ENCODE measurements at regions not wholly inside any gene's neighbourhood (a gene's known extent, or its start where the extent isn't known, plus 50 kb on each side); places are given as distances from the start of the nearest gene placed in this dataset.

- H3K4me3 Mint-ChIP-seq = no peak overlapping the region
- no peak overlapping the region for H3K27ac Mint-ChIP-seq
- TF ChIP-seq, protein P1, sequence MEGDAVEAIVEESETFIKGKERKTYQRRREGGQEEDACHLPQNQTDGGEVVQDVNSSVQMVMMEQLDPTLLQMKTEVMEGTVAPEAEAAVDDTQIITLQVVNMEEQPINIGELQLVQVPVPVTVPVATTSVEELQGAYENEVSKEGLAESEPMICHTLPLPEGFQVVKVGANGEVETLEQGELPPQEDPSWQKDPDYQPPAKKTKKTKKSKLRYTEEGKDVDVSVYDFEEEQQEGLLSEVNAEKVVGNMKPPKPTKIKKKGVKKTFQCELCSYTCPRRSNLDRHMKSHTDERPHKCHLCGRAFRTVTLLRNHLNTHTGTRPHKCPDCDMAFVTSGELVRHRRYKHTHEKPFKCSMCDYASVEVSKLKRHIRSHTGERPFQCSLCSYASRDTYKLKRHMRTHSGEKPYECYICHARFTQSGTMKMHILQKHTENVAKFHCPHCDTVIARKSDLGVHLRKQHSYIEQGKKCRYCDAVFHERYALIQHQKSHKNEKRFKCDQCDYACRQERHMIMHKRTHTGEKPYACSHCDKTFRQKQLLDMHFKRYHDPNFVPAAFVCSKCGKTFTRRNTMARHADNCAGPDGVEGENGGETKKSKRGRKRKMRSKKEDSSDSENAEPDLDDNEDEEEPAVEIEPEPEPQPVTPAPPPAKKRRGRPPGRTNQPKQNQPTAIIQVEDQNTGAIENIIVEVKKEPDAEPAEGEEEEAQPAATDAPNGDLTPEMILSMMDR (IDR thresholded peaks at IDR 0.05) = no peak
- ATAC-seq = no peak
- H3K9me3 Mint-ChIP-seq = peaks cover 8% of the 10 kb centered on the region
- ChIA-PET POLR2A (no interaction called here), CTCF (no interaction called here)
- no peak for DNase-seq
- H3K4me1 Mint-ChIP-seq (ENCODE audit: low read depth) = no peaks in the 10 kb centered on the region
- no peaks in the 10 kb centered on the region for H3K36me3 Mint-ChIP-seq (ENCODE audit: low read depth)
- intact Hi-C loops (cut with micrococcal nuclease) = no loop called here
- no peaks in the 10 kb centered on the region for H3K27me3 Mint-ChIP-seq
Measured at GRCh38 chr13:58472483-58472882, 840.9 kb downstream of the PCDH17 start.

- TF ChIP-seq, protein P1 (IDR thresholded peaks at IDR 0.05) = no peak
- POLR2A ChIA-PET = no interaction called here
- intact Hi-C loops (cut with micrococcal nuclease) = no loop called here
- H3K27ac Mint-ChIP-seq = no peak overlapping the region
- DNase-seq (no peak), ATAC-seq (no peak)
- H3K27me3 Mint-ChIP-seq = no peaks in the 10 kb centered on the region
- H3K4me1 Mint-ChIP-seq (ENCODE audit: low read depth) = no peaks in the 10 kb centered on the region
- CTCF ChIA-PET = no interaction called here
- H3K9me3 Mint-ChIP-seq = peaks cover 5% of the 10 kb centered on the region
- no peaks in the 10 kb centered on the region for H3K36me3 Mint-ChIP-seq (ENCODE audit: low read depth)
- no peak overlapping the region for H3K4me3 Mint-ChIP-seq
Measured at GRCh38 chr13:58474581-58474980, 843.0 kb downstream of the PCDH17 start.

GRCh38 chr13:58476206-58476918 is 844.8 kb downstream of the PCDH17 start:
- TF ChIP-seq, protein P1 (IDR thresholded peaks at IDR 0.05) = no peak
- Mint-ChIP-seq H3K27me3 (no peaks in the 10 kb centered on the region), H3K36me3 (ENCODE audit: low read depth) (no peaks in the 10 kb centered on the region), H3K4me3 (no peak overlapping the region), H3K27ac (no peak overlapping the region), H3K9me3 (peaks cover 4% of the 10 kb centered on the region), H3K4me1 (ENCODE audit: low read depth) (no peaks in the 10 kb centered on the region)
- CTCF ChIA-PET = no interaction called here
- ATAC-seq = no peak
- intact Hi-C loops (cut with micrococcal nuclease) = no loop called here
- no peak for DNase-seq
- POLR2A ChIA-PET = no interaction called here

DNA sequence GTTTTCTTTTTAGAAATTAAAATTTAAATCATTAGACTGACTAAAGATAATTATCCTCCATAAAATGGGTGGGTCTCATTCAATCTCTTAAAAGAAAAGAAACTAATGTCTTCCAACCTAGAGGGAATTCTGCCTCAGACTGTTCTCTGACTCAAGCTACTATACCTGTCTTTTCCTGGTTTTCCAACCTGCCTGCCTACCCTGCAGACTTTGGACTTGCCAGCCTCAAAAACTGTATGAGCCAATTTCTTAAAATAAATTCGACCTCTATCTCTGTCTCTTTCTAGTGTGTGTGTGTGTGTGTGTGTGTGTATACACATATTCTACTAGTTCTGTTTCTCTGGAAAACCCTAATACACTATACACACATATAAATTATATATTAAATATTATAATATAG is 847.3 kb downstream of the PCDH17 start:
- Mint-ChIP-seq H3K27ac (no peak overlapping the region), H3K9me3 (peaks cover 4% of the 10 kb centered on the region), H3K36me3 (ENCODE audit: low read depth) (no peaks in the 10 kb centered on the region), H3K4me1 (ENCODE audit: low read depth) (no peaks in the 10 kb centered on the region), H3K27me3 (no peaks in the 10 kb centered on the region), H3K4me3 (no peak overlapping the region)
- ATAC-seq (no peak), DNase-seq (no peak)
- ChIA-PET CTCF (no interaction called here), POLR2A (no interaction called here)
- intact Hi-C loops (cut with micrococcal nuclease) = no loop called here
- TF ChIP-seq, protein P1 (IDR thresholded peaks at IDR 0.05) = no peak

GRCh38 chr13:58480061-58480460 is 848.5 kb downstream of the PCDH17 start:
- ChIA-PET CTCF (no interaction called here), POLR2A (no interaction called here)
- Mint-ChIP-seq H3K4me1 (ENCODE audit: low read depth) (no peaks in the 10 kb centered on the region), H3K27ac (no peak overlapping the region), H3K36me3 (ENCODE audit: low read depth) (no peaks in the 10 kb centered on the region), H3K9me3 (peaks cover 4% of the 10 kb centered on the region), H3K27me3 (no peaks in the 10 kb centered on the region), H3K4me3 (no peak overlapping the region)
- ATAC-seq = no peak
- TF ChIP-seq, protein P1 (IDR thresholded peaks at IDR 0.05) = no peak
- intact Hi-C loops (cut with micrococcal nuclease) = no loop called here
- DNase-seq = no peak

Data from activated CD8-positive, alpha-beta T cell treated with anti-CD3 and anti-CD28 coated beads for 36 hours (primary cell).